Skeletal muscle tissue (tissue), 3 donors: ENCODE measurements at regions not wholly inside any gene's neighbourhood (a gene's known extent, or its start where the extent isn't known, plus 50 kb on each side); places are given as distances from the start of the nearest gene placed in this dataset.

Experiments used
- H3K27ac ChIP-seq: one replicate; pipeline ENCODE4 v1.7.0; 2013; ENCODE audit warnings: mild to moderate bottlenecking, low read depth, low read length, inconsistent platforms
- H3K27me3 ChIP-seq, 3 donors: one replicate each; pipeline ENCODE4 v1.7.0; 2013; ENCODE audit warnings: low read length in 3 of 3; ENCODE audit not compliant: control insufficient read depth in 3 of 3, insufficient read depth in 3 of 3
- H3K36me3 ChIP-seq, 3 donors: one replicate each; pipeline ENCODE4 v1.7.0; 2013; ENCODE audit warnings: low read length in 3 of 3; ENCODE audit not compliant: control insufficient read depth in 3 of 3, insufficient read depth in 3 of 3
- H3K4me1 ChIP-seq, 3 donors: one replicate each; pipeline ENCODE4 v1.7.0; 2013; ENCODE audit warnings: low read length in 3 of 3, mild to moderate bottlenecking in 3 of 3; ENCODE audit not compliant: control insufficient read depth in 3 of 3, insufficient read depth in 3 of 3
- H3K4me3 ChIP-seq, 3 donors: one replicate each; pipeline ENCODE4 v1.7.0; 2013; ENCODE audit warnings: low read length in 3 of 3
- H3K9ac ChIP-seq, 3 donors: one replicate each; pipeline ENCODE4 v1.7.0; 2013; ENCODE audit warnings: low read length in 3 of 3, mild to moderate bottlenecking in 3 of 3, moderate library complexity in 2 of 3, low read depth in 1 of 3
- H3K9me3 ChIP-seq, 3 donors: one replicate each; pipeline ENCODE4 v1.7.0; 2013; ENCODE audit warnings: low read length in 3 of 3; ENCODE audit not compliant: control insufficient read depth in 3 of 3
- donor health status: Osteomylitis.

- no peak overlapping the region for H3K9ac ChIP-seq
- H3K4me1 ChIP-seq, result no peaks in the 10 kb centered on the region
- no peaks in the 10 kb centered on the region for H3K36me3 ChIP-seq
- no peaks in the 10 kb centered on the region for H3K9me3 ChIP-seq
- no peaks in the 10 kb centered on the region for H3K27me3 ChIP-seq
- no peak overlapping the region for H3K4me3 ChIP-seq
- no peak overlapping the region for H3K27ac ChIP-seq
These were observed 982.4 kb upstream of the MIR17HG start for GRCh38 chr13:90365130-90365529.

GRCh38 chr13:90374168-90374567 is 973.3 kb upstream of the MIR17HG start:
- Histone ChIP-seq H3K27me3 (no peaks in the 10 kb centered on the region), H3K9ac (no peak overlapping the region), H3K4me1 (no peaks in the 10 kb centered on the region), H3K9me3 (no peaks in the 10 kb centered on the region), H3K36me3 (no peaks in the 10 kb centered on the region), H3K4me3 (no peak overlapping the region), H3K27ac (no peak overlapping the region)

- H3K9me3 ChIP-seq, result no peaks in the 10 kb centered on the region
- no peak overlapping the region for H3K9ac ChIP-seq
- no peaks in the 10 kb centered on the region for H3K27me3 ChIP-seq
- H3K27ac ChIP-seq, result no peak overlapping the region
- no peaks in the 10 kb centered on the region for H3K4me1 ChIP-seq
- no peak overlapping the region for H3K4me3 ChIP-seq
- no peaks in the 10 kb centered on the region for H3K36me3 ChIP-seq
These were observed 971.6 kb upstream of the MIR17HG start for GRCh38 chr13:90375851-90376250.

- H3K27me3 ChIP-seq, result no peaks in the 10 kb centered on the region
- H3K27ac ChIP-seq, result no peak overlapping the region
- H3K36me3 ChIP-seq, result no peaks in the 10 kb centered on the region
- no peak overlapping the region for H3K4me3 ChIP-seq
- no peaks in the 10 kb centered on the region for H3K9me3 ChIP-seq
- H3K4me1 ChIP-seq, result no peaks in the 10 kb centered on the region
- H3K9ac ChIP-seq, result no peak overlapping the region
These were observed 965.1 kb upstream of the MIR17HG start for GRCh38 chr13:90382425-90382824.

- Histone ChIP-seq H3K4me1 (no peaks in the 10 kb centered on the region), H3K36me3 (no peaks in the 10 kb centered on the region), H3K9me3 (peaks cover 0 to 2% (median under 1%) of the 10 kb centered on the region in 3 donors), H3K4me3 (no peak overlapping the region), H3K27me3 (no peaks in the 10 kb centered on the region), H3K27ac (no peak overlapping the region), H3K9ac (no peak overlapping the region)
These were observed 961.6 kb upstream of the MIR17HG start for GRCh38 chr13:90385781-90386489.

GRCh38 chr13:90388887-90389452 is 958.5 kb upstream of the MIR17HG start:
- H3K9ac ChIP-seq, result no peak overlapping the region
- no peaks in the 10 kb centered on the region for H3K36me3 ChIP-seq
- no peak overlapping the region for H3K27ac ChIP-seq
- H3K9me3 ChIP-seq, result peaks cover 0 to 3% (median 2%) of the 10 kb centered on the region in 3 donors
- H3K27me3 ChIP-seq, result no peaks in the 10 kb centered on the region
- no peaks in the 10 kb centered on the region for H3K4me1 ChIP-seq
- H3K4me3 ChIP-seq, result no peak overlapping the region

GRCh38 chr13:90389537-90389936 is 958.0 kb upstream of the MIR17HG start:
- H3K4me1 ChIP-seq, result no peaks in the 10 kb centered on the region
- no peak overlapping the region for H3K9ac ChIP-seq
- H3K27ac ChIP-seq, result no peak overlapping the region
- peaks cover 0 to 3% (median 2%) of the 10 kb centered on the region in 3 donors for H3K9me3 ChIP-seq
- H3K36me3 ChIP-seq, result no peaks in the 10 kb centered on the region
- no peaks in the 10 kb centered on the region for H3K27me3 ChIP-seq
- no peak overlapping the region for H3K4me3 ChIP-seq

- H3K27ac ChIP-seq, result no peak overlapping the region
- no peak overlapping the region for H3K4me3 ChIP-seq
- H3K9ac ChIP-seq, result no peak overlapping the region
- no peaks in the 10 kb centered on the region for H3K27me3 ChIP-seq
- H3K4me1 ChIP-seq, result no peaks in the 10 kb centered on the region
- peaks cover 0 to 3% (median 2%) of the 10 kb centered on the region in 3 donors for H3K9me3 ChIP-seq
- H3K36me3 ChIP-seq, result no peaks in the 10 kb centered on the region
These were observed 954.1 kb upstream of the MIR17HG start for GRCh38 chr13:90393408-90393807.

GRCh38 chr13:90395348-90395747 is 952.1 kb upstream of the MIR17HG start:
- H3K27me3 ChIP-seq, result no peaks in the 10 kb centered on the region
- H3K4me3 ChIP-seq, result no peak overlapping the region
- H3K27ac ChIP-seq, result no peak overlapping the region
- H3K9ac ChIP-seq, result no peak overlapping the region
- no peaks in the 10 kb centered on the region for H3K36me3 ChIP-seq
- no peaks in the 10 kb centered on the region for H3K4me1 ChIP-seq
- peaks cover 0 to 3% (median 2%) of the 10 kb centered on the region in 3 donors for H3K9me3 ChIP-seq

GRCh38 chr13:90395846-90396245 is 951.6 kb upstream of the MIR17HG start:
- no peak overlapping the region for H3K27ac ChIP-seq
- H3K4me1 ChIP-seq, result no peaks in the 10 kb centered on the region
- no peak overlapping the region for H3K4me3 ChIP-seq
- H3K36me3 ChIP-seq, result no peaks in the 10 kb centered on the region
- H3K9ac ChIP-seq, result no peak overlapping the region
- no peaks in the 10 kb centered on the region for H3K27me3 ChIP-seq
- peaks cover 0 to 3% (median 0%) of the 10 kb centered on the region in 3 donors for H3K9me3 ChIP-seq
